ENCODE measurements at regions not wholly inside any gene's neighbourhood (a gene's known extent, or its start where the extent isn't known, plus 50 kb on each side); places are given as distances from the start of the nearest gene placed in this dataset.

GRCh38 chr13:91054902-91055301, 292.6 kb upstream of the MIR17HG start:
- TF ChIP-seq ZNF274 (IDR thresholded peaks at IDR 0.05; ENCODE audit: low read depth, low read length), result no peak
- no peak for TF ChIP-seq YY1 (IDR thresholded peaks at IDR 0.05; ENCODE audit: insufficient read depth, insufficient read length)
